ENCODE measurements at regions not wholly inside any gene's neighbourhood (a gene's known extent, or its start where the extent isn't known, plus 50 kb on each side); places are given as distances from the start of the nearest gene placed in this dataset.

- no peak overlapping the region for H3K9ac ChIP-seq (replicated peaks in 1 of 4; ENCODE audit: extremely low read depth in 1 of 4, low read depth in 3 of 4, low read length in 3 of 4)
- DNase-seq (ENCODE audit: low read depth in 1 of 2, low spot score in 2 of 2): no peak
Measured at GRCh38 chr4:38463268-38463958, 200.6 kb upstream of the KLF3 start.

More at GRCh38 chr4:38463268-38463958, 200.6 kb upstream of the KLF3 start:
- Histone ChIP-seq H4K20me1 (replicated peaks in 1 of 2; ENCODE audit: control insufficient read depth in 1 of 2, insufficient read depth in 2 of 2, low read length in 2 of 2) (no peaks in the 10 kb centered on the region), H2BK120ac (replicated peaks; ENCODE audit: low read depth, low read length) (no peak overlapping the region), H3K9me3 (ENCODE audit: insufficient read depth in 2 of 2, low read depth in 1 of 2, low read length in 1 of 2) (peaks cover 6 to 12% of the 10 kb centered on the region in 2 experiments; a peak in 3 of 4 replicates), H3K27me3 (replicated peaks in 1 of 4; ENCODE audit: control insufficient read depth in 3 of 4, extremely low read depth in 1 of 4, insufficient read depth in 3 of 4, low read length in 3 of 4) (no peaks in the 10 kb centered on the region), H3K4me3 (ENCODE audit: extremely low read depth in 1 of 4, insufficient read depth in 2 of 4, low read depth in 3 of 4, low read length in 4 of 4) (no peak overlapping the region), H2BK20ac (ENCODE audit: low read length) (no peak overlapping the region), H2BK12ac (ENCODE audit: low read depth, low read length) (no peak overlapping the region), H3K56ac (replicated peaks; ENCODE audit: insufficient read length, low read depth, low read length) (no peak overlapping the region), H2BK5ac (ENCODE audit: low read depth, low read length) (no peak overlapping the region), H3K79me2 (ENCODE audit: control insufficient read depth in 1 of 2, insufficient read depth in 2 of 2, low read length in 2 of 2) (no peaks in the 10 kb centered on the region), H2AFZ (ENCODE audit: low read length) (no peak overlapping the region), H3K4ac (replicated peaks; ENCODE audit: insufficient read length, low read depth, low read length) (no peak overlapping the region), H4K8ac (ENCODE audit: extremely low read depth, insufficient read depth, low read length) (no peak overlapping the region), H3K4me1 (replicated peaks in 1 of 4; ENCODE audit: control insufficient read depth in 3 of 4, insufficient read depth in 4 of 4, low read length in 3 of 4) (no peaks in the 10 kb centered on the region; a peak in 1 of 7 replicates), H3K14ac (ENCODE audit: insufficient read length) (no peak overlapping the region), H3K23me2 (ENCODE audit: low read depth, low read length) (no peaks in the 10 kb centered on the region), H4K5ac (ENCODE audit: insufficient read length, low read depth, low read length) (no peak overlapping the region), H3K79me1 (ENCODE audit: low read depth, low read length) (no peaks in the 10 kb centered on the region), H3K4me2 (ENCODE audit: insufficient read depth in 1 of 2, low read depth in 2 of 2, low read length in 2 of 2) (no peak overlapping the region), H4K91ac (replicated peaks; ENCODE audit: insufficient read length, low read length) (no peak overlapping the region), H2AK5ac (ENCODE audit: low read depth, low read length) (no peak overlapping the region), H3K36me3 (ENCODE audit: control insufficient read depth in 2 of 4, insufficient read depth in 4 of 4, low read length in 3 of 4) (no peaks in the 10 kb centered on the region), H3K27ac (ENCODE audit: low read depth, low read length) (no peak overlapping the region), H2BK15ac (ENCODE audit: low read length) (no peak overlapping the region), H3K18ac (ENCODE audit: extremely low read depth, low read length) (no peak overlapping the region), H3K23ac (ENCODE audit: insufficient read length) (no peak overlapping the region)
- TF ChIP-seq TBP (IDR thresholded peaks at IDR 0.05; ENCODE audit: low read depth, low read length) (no peak), E2F6 (IDR thresholded peaks at IDR 0.05) (no peak)
- ChIA-PET POLR2A (ENCODE audit: partially characterized antibody) (no interaction called here), CTCF (ENCODE audit: partially characterized antibody) (interaction anchor here (2.8 kb wide), 1 partner anchor 14 kb away, joined by 10 read pairs; no protein-coding TSS in a partner anchor)
- 91% methylated on average over 6 of the region's 6 CpGs; no CpG with 5 or more reads in 1 of the 2 experiments for WGBS, 2 experiments (ENCODE audit: extremely low coverage in 1 of 2, insufficient coverage in 1 of 2, insufficient read length in 1 of 2, insufficient replicate concordance in 2 of 2, low coverage in 1 of 2, low lambda C conversion rate in 2 of 2, missing lambda C conversion rate in 1 of 2)
- no peak for FAIRE-seq
